NCI-H146 treated with DMSO at 0.1 percent for 48 hours (cell line): ENCODE measurements at regions not wholly inside any gene's neighbourhood (a gene's known extent, or its start where the extent isn't known, plus 50 kb on each side); places are given as distances from the start of the nearest gene placed in this dataset.

ENCODE experiments used
- DNase-seq: peaks from one replicate; lab custom pipeline; 2025; ENCODE audit not compliant: unreplicated experiment; lab: John Stamatoyannopoulos, UW

DNA sequence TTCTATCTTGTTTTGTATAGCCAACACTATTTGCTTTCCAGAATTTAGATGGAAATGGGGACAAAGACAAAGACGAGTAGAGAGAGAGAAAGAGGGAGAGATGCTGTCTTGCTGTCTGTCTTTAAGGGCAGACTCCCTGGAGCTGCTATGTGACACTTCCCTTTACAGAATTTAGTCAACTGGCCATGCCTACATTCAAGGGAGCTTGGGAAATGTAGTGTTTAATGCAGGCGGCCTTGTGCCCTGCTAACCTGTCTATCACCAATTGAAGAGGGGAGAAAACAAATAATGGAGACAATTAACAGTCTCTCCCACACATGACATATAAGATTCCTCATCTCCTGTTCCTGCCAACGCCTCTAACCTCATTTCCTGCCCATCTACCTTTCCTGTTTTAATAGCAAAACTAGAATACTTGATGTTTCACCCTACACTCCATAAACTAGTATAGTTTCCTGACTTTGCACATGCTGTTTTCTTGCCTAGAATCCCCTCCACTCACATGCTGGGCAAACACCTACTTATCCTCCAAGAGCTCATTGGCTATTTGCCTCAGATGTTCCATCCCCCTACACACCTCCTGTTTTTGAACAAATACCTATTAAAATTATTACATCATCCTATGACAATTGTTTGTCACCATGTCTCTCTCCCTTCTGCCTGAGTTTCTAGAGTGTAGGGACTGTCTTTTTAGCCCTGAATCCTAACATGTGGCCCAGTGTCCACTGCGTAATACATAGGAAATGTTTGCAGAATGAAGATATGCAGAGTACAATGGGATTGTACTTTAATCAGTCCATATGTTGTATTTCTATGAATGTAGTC is 117.2 kb downstream of the SLC25A24 start:
- DNase-seq: no peak

- DNase-seq: no peak
These were observed 117.0 kb upstream of the VAV3 start for GRCh38 chr1:108082001-108082400.

DNA sequence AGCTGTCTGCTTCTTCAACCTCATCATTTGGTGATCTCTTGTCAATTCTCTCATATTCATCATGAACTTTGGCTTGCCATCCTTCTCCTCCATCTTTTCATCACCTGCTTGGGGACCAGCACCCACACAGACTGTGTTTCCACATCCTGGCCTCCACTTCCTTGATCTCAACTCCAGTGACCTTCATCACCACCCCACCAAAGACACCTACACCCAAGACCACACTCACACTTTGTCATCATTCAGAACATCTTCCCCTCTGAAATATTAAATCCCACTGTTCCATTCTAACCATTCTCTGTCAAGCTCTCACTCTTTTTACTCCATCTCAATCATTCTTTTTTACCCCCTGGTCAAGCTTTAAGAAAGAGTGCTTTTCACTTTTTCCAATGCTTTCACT is 115.5 kb upstream of the VAV3 start:
- DNase-seq: no peak

GRCh38 chr1:108079440-108080025 is 114.6 kb upstream of the VAV3 start:
- no peak for DNase-seq

- no peak for DNase-seq
These were observed 113.0 kb upstream of the VAV3 start for GRCh38 chr1:108077991-108078390.

DNA sequence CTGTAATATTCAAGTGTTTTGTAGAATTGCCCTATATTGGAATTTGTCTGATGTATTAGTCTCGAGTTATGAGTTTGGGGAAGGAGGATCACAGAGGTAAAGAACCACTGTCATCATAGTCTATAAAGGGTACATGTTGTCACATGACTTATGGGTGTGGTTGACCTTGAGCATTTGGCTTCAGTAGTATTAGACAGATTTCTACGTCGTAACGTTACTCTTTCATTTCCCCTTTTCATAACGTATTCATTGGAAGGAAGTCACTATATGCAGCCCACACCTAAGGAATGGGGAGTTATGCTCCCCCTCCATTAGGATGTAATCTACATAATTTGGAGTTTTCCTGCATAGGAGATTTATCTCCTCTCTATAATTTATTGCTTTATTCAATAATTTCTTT is 110.1 kb upstream of the VAV3 start:
- no peak for DNase-seq

DNA sequence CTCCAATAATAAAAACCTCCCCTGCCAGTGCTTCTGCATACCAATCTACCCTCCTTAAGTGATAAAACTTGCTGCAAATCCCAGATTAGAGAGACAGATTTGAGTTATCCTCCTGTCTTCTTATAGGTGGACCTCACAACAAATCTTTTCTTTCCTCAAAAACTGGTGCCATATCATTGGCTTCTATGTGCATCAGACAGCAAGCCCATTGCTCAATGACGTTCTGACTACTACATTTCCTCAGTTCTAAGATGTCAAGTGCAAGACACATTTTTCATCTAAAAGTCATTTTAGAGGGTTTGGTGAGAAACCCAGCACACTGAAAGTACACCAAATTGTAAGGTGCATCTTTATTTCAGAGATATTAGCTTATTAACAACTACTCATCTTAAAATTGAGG is 107.8 kb upstream of the VAV3 start:
- DNase-seq: no peak

DNA sequence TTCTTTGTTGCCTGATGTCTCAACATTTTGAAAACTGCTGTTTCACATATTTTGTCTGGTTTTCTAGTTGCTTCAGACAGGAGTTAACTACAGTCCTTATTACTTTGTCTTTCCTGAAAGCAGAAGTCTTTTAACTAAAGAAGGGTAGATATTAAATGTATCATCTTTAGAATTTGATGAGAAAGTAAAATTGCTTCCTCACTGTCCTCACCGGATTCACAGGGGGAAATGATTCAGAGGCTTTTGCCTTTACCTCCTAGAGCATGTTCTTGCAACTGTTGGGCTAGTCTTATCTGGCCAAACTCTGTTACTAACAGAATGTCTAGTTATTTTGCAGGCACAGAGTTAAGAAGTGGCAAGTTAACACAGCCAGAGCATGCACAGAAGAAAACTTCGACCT is 107.2 kb upstream of the VAV3 start:
- DNase-seq: no peak

DNA sequence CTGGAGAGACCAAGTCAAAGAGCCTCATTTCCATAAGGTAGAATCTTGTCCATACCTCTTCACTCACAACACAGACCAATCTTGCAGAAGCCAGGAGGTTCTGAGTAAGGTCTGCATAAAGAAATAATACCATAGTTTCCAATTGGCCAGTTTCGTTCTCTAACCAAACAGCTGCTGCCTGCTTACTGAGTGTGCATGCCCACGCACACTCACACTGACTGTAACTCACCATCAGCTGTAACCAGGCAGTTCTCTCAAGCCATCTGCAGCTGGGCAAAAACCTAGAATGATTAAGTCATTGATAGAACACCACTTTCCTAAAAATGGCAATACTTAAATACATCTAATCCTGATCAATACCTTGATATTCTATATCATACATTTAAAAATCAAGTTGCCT is 106.6 kb upstream of the VAV3 start:
- no peak for DNase-seq

DNA sequence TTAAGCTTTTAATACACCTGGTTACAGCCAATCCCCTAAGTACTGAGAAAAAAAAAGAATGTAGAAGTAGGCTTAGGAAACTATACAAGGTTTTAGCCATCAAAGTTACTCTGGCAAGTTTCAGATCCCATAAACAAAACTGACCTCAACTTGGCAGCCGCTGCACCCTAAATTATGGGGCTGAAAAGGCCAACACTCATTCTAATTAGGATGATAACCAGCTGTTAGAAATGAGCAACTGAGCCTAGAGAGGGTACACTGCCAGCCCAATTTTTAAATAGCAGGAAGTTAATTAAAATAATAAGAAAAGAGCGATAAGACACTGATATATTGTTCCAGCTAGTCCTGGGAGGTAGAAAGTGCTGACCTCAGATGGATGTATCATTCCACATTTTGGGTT is 105.7 kb upstream of the VAV3 start:
- no peak for DNase-seq

- no peak for DNase-seq
These were observed 103.0 kb upstream of the VAV3 start for GRCh38 chr1:108067884-108068540.

GRCh38 chr1:108066808-108067207 is 101.8 kb upstream of the VAV3 start:
- DNase-seq: no peak

DNA sequence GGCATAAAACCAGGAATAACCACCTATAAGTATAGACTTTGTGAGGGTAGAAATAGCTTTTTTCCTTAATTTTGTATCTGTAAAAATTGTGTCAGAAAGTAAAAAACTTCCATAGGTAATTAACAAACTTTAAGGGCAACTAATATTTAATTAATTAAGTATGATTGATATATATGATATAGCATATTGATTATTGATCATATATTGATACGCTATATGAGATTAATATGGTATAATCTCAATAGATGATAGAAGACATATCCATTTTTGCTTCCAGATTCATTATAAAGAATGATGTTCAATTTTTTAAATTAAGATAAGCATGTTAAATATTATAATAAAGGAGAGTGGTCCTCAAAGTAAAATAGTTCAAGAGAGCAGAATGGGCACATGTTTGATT is 99.3 kb upstream of the VAV3 start:
- DNase-seq: no peak

- DNase-seq: no peak
These were observed 98.7 kb upstream of the VAV3 start for GRCh38 chr1:108063703-108064102.

GRCh38 chr1:108059945-108060344 is 95.0 kb upstream of the VAV3 start:
- no peak for DNase-seq

- DNase-seq: no peak
These were observed 92.6 kb upstream of the VAV3 start for GRCh38 chr1:108057541-108057940.

DNA sequence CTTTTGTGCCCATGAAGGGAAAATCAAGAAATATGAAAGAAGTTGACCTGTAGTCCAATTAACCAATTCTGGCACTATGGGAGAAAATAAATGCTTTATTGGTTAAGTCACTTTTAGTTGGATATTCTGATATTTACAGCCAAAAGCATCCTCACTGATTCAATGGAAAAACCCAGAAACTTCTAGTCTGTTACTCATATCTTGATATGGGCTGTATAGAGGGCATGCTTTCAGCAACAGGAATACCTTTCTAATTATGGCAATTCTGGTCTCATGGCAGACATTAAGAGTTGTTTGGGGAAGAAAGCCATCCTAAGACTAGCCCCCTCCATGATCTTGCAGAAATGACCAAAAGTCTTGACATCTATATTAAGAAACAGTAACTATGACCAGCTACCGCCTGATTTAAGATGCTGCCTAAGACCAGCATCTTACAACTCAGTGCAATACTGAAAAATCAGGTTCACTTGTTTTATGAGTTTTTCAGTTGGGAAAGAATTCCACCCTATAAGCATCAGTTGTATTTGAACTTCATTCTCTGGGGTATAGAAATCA is 91.5 kb upstream of the VAV3 start:
- DNase-seq: no peak

DNA sequence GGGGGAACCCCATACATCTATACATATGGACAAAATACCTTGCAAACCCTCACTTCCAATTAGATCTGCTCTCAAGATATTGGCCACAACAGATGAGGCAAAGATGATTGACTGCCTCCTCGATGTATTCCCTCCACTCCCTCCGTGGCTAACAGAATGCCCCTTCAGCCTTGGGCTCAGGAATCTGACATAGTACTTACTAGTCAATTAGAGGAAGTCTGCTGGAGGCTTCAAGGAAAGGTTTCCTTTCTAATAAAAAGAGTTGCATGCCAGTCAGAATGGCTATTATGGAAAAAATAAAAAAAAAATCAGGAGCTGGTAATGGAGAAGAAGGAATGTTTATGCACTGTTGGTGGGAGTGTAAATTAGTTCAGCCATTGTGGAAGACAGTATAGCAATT is 90.4 kb upstream of the VAV3 start:
- DNase-seq: no peak

- DNase-seq: no peak
These were observed 89.4 kb upstream of the VAV3 start for GRCh38 chr1:108054396-108054795.

- DNase-seq: no peak
These were observed 88.5 kb upstream of the VAV3 start for GRCh38 chr1:108053270-108054013.

GRCh38 chr1:108051631-108052377 is 86.8 kb upstream of the VAV3 start:
- peak; percentile 6 for DNase-seq
